ENCODE measurements at regions not wholly inside any gene's neighbourhood (a gene's known extent, or its start where the extent isn't known, plus 50 kb on each side); places are given as distances from the start of the nearest gene placed in this dataset.

DNA sequence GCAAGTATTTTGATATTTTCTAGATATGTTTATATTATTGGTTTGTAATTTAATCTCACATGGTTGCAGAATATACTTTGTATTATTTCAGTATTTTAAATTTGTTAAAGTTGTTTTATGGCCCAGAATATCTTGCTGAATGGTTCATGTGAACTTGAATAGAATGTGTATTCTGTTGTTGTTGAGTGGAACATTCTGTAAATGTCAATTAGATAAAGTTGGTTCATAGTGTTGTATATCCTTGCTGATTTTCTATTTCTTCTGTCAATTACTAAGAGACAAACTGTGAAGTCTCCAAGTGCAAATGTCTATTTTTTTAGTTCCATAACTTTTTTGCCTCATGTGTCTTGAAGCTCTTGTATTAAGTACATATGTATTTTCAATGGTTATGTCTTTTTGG lies 411.7 kb downstream of the NPIPA7 start:
- DNase-seq (ENCODE audit: low spot score) = no peak

DNA sequence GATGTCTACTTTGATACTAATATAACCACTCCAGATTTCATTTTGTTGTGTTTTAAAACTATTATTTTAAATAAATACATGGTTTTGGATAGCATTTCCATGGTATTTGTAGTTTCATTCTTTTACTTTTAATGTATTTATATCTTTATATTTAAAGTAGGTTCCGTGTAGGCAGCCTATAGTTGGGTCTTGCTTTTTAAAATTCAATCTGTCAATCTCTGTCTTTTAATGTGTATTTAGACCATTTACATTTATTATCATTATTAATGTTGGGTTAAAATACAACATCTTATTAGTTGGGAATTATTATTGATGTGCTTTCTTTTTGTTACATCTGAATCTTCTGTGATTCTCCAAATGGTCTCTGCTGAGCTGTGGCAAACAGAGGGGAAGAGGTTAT lies 412.1 kb downstream of the NPIPA7 start:
- no peak for DNase-seq (ENCODE audit: low spot score)

DNA sequence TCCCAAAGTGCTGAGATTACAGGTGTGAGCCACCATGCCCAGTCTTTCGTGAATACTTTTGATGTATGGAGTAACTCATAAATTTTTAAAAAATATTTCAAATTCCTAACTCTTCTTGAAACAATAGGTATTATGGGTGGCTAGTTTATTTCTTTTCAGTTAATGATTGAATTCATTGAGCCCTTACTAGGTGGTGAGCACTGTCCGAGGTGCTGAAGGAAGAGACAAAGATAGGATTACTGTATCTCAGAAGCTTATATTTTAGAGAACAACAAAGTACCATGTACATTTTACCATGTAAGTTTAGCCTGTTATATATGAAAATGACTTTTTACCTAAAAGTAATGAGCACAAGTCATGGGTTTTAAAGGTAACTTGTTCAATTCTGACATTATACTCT lies 418.3 kb downstream of the NPIPA7 start:
- DNase-seq (ENCODE audit: low spot score) = no peak

DNA sequence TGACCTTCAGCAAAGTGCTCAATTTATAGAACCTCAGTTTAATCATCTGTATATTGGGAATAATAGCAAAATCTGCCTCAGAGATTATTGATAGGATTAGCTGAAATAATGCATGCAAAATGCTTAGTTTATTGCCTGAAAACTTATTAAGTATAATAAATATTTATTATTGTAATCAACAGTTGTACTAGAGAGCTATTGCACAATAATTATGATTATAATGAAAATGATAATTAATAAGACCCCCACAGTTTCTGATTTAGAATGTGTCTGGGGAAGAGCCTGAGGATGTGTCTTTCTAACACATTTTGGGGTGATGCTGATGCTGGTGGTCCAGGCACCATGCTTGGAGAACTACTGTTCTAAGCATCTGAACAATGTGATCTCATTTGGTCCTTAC lies 419.6 kb downstream of the NPIPA7 start:
- no peak for DNase-seq (ENCODE audit: low spot score)

DNA sequence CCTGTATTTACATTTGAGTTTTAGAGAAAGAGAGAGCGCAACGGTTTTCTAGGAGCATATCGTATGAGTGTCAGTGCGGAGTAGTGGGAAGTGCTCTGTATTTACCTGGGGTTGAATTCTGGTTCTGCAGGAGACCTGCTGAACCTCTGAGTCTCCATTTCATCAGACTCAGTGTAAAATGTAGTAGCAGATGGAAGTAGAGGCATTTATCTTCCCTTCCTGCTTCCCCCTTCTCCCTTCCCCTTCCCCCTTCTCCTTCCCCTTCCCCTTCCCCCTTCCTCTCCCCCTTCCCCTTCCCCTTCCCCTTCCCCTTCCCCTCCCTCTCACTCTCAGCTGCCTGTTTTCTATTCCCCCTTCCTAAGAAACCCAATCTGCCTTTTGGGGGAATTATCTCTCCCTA lies 426.9 kb downstream of the NPIPA7 start:
- no peak for DNase-seq (ENCODE audit: low spot score)

DNA sequence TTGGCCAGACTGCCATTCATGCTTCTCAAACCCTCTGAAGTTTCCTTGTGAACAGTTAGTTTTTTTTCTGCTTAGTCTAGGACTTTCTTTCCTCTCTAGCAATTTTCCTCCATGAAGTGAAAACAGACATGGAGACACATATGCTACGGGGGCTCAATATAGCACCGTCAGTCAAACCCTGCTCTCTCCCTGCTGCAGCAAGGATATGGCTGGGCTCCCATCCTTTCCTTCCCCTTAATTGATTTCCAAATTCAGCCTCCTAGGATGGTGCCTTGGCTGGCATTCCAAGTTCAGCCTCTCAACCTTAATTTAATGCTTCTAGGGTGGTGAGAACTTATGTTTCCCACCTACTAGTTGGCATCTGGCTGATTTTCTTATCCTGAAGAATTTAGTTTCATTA lies 436.7 kb downstream of the NPIPA7 start:
- DNase-seq (ENCODE audit: low spot score) = no peak

DNA sequence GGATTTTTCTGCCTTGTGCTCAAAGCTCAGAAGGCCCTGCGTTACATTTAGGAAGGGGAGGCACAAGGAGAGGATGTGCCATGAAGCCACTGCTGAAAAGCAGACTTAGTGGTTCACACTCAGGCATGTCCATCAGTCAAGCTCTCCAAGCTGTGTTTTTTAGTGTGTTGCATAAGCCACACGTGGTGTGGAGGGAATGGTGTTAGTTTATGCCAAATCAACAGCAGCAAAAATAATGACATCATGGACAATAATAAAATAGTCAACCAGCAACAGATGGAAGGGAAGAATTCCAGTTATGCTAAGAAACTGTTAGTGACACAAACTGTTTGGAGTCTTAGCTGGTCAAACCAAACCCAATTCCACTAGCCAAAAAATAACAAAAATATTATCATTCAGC lies 438.3 kb downstream of the NPIPA7 start:
- DNase-seq (ENCODE audit: low spot score) = no peak

DNA sequence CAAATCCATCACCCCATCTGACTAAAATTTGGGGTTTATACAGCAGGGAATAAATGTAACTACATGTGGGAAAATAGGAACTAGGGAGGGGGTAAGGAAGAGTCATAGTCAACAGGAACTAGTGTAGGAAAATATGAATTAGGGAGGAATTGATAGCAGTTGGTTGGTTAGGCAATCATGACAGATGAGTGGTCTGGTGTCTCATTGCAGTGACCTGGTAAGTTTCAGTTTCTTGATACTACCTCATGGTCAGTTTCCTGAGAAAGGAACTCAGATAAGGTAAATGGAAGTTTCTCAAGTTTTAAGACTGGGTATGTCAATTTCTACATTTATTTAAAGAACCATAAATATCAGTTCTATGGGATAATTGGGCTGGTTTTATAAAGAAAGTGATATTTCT lies 442.3 kb downstream of the NPIPA7 start:
- no peak for DNase-seq (ENCODE audit: low spot score)

DNA sequence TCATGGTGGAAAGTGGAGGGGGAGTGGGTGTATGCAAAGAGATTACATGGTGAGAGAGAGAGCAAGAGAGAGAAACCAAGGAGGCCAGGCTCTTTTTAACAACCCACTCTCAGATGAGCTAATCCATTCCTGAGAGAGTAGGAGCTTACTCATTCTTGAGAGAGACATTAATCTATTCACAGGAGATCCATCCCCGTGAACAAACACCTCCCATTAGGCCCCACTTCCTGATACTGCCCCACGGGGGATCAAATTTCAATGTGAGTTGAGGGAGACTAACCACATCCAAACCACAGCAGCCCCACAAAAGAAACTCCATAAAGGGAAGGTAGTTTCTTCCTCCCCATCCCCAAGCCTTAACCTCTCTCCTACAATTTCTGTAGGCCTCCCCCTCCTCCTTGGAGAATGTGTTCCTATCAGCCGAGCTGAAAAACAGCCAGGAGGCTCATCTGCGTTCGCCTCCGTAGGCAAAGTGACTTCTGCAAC lies 450.0 kb downstream of the NPIPA7 start:
- no peak for DNase-seq (ENCODE audit: low spot score)

DNA sequence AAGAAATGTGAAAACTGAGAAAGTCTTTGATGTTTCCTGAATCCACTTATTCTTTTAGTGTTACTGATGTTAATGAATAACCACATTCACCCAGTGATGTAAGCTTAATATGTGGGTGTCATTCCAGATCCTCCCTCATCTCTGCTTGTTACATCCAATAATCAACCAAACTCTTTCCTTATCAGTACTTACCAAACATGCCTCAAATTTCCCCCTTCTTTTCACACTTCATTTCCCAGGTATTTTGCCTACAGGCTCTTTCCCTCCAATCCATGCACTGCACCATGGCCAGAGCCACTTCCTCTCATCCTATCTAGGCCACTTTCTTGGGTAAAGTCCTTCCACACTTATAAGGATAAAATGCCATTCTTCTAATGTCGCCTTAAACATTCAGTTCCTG lies 451.5 kb downstream of the NPIPA7 start:
- DNase-seq (ENCODE audit: low spot score) = no peak

DNA sequence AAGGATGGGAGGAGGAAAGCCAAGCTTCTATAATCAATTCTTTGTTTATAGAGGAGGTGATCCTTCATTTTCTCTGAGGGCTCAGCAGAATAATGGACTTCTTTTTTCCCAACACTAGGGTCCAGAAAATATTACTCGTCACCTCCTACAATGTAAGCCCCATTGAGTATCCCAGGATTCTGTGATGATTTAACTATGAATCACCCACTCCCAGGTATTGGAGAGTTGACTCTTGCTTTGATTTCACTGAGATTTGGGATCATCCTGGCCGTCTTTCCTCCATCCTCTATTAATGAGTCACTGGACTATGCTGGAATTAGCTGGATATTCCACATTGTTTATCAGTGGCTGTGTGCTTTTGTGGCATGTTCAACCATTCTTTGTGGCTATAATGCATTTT lies 452.0 kb downstream of the NPIPA7 start:
- DNase-seq (ENCODE audit: low spot score) = no peak

DNA sequence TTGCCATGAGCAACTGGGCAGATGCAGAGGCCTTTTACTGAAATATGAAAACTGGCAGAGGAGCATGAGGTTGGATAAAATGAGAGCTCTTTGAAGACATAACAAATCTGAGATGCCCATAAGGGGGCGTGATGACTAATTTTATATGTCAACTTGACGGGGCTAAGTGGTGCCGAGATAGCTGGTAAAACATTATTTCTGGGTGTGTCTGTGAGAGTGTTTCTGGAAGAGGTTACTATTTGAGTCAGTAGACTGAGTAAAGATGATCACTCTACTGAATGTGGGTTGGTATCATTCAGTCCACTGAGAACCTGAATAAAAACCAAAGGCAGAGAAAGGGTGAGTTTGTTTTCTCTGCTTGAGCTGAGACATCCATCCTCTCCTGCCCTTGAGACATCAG lies 454.2 kb downstream of the NPIPA7 start:
- DNase-seq (ENCODE audit: low spot score) = no peak

DNA sequence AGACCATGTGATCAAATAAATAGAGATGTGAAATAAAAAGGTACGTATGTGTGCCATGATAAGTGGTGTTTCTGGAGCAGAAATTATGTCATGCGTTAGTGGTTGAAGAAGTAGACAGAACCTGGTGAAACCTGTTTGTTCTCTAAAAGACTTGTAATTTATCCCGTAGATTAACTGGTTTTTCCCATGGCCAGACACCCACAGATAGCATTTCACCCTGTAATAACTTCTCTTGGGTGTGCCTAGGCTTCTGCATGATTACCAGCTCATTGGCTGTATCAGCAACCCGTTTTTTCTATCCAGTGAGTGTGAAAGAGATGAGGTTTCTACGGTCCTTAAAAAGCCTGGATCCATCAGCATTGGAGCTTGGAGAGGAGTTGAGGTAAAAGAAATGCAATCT lies 471.3 kb downstream of the NPIPA7 start:
- DNase-seq (ENCODE audit: low spot score) = no peak

DNA sequence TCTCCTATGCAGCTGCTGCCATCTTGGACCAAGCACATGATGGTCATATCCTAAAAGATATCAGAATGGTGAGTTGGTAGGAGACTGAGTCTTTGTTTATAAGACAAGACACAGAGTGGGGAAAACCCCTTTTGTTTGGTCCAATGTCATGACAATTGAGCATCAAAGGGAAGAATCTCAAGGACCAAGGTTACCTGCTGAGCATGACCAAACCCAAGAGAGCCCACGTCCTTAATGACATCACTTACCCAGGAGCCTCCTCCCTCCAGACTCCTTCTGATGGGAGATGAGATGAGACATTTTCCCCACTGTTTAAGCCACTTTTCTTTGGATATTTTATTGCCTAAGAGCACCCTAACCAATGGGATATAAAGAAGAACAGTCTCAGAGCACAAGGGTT lies 478.1 kb downstream of the NPIPA7 start:
- DNase-seq (ENCODE audit: low spot score) = no peak

DNA sequence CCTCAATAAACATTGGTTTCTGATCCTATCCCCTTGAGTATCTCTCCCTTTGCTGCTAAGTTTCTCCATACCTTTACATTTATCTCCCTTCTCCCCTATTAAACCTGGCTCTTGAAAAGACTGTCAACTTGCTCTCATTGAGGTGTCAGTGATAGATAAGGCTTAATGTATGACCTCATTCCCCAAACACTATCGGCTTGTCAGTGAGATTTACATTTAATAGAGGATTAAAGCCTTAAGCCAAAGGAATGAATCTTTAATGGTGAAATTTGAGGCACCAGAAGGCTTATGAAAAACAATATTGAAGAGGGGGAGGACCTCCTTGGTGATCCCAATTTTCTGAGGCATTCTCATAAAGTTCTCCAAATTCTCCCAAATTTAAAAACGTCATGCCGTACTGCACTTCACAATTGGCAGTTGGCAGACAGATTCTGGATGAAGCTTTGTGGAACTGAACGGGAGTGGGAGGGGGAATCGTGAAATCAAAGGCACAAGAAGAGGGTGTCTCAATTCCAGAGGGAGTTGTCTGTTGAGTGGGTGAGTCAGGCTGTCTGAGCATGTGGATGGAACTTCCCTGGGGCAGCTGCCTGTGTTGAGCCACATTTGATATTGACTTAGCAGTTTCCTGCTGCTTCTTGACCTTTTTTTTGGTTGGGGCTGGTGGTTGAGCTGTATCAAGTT lies 478.8 kb downstream of the NPIPA7 start:
- DNase-seq (ENCODE audit: low spot score) = no peak

DNA sequence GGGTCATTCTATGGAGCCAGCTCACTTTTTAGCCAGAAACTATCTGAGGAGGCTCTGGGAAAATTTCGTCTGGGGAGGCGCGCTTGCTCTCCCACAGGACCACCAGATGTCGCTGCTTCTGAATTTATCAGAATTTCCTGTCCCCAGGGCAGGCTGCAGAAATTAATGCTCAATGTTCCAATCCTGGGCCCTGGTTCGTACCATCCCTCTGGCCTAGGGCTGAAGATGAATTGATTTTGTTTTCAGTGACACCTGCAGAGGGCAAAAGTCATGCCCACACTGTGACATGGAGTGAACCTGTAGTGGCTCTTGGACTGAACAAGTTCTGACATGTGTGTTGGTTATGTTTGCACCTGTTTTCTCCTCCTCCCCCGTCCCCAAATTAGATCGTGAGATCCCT lies 482.6 kb downstream of the NPIPA7 start:
- peak; percentile 79 for DNase-seq (ENCODE audit: low spot score)

DNA sequence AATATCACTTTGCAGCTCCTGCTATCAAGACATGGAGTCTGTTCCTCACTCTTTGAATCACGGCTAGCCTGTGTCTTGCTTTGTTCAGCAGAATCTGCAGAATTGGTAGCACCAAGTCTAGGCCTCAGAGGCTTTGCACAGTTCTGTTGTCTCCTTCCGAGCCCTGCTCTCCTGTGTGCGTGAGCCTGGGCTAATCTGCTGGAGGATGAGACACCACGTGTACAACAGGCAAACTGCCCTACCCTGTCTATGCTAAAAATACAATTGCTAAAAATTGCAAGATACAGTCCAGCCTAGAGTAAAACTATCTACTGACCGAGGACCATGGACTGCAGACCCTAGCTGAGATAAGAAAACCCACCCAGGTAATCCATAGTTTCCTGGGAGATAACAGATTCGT lies 484.7 kb downstream of the NPIPA7 start:
- no peak for DNase-seq (ENCODE audit: low spot score)

DNA sequence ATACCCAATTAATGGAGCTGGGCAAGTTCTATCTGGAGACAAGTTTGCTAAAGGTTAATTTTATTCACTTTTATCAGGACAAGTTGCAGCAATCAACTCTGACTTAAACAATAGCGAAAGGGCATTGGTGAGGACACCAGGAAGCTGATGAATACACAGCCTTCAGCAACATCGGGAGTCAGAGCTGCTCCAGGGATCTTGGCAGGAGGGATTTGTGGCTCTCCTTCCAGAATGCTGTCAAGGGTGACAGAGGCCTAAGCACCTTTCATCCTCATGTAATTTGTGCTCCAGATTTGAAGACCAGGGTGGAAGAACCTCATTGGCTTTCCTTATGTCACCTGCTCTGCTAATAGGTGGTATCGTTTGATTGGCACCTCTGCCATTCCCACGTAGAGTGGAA lies 485.6 kb downstream of the NPIPA7 start:
- DNase-seq (ENCODE audit: low spot score) = no peak

DNA sequence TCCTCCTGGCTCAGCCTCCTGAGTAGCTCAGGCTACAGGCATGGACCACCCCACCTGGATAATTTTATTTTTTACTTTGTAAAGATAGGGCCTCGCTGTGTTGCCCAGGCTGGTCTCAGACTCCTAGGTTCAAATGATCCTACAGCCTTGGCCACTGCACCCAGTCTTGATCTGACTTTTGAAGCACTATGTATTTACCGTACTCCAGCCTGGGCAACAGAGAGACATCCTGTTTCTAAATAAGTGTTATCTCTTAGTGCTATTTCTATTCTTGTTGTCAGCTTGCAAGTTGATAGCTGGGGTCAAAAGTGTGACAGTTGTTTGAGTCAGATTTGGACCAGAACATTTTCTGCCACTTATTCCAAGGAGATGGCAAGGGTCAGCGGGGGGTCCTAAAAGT lies 486.4 kb downstream of the NPIPA7 start:
- DNase-seq (ENCODE audit: low spot score) = no peak

DNA sequence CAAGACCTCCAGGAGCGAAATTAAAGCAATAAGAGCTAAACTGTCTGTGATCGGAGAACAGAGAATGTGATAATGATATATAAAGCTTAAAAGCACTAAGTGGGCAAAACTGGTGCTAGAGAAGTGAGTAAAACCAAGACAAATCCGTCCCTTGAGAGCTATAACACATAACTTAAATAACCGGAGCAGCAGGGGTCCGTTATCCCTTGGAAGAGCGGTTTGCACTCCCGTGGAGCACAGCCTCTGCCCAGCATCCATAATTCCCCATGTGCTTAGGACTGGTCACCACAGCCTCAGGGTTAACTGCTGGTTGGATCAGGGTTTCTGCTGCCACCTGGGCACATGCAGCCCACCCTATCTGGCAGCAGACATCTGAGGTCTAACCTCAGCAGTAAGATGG lies 489.0 kb downstream of the NPIPA7 start:
- DNase-seq (ENCODE audit: low spot score) = no peak

DNA sequence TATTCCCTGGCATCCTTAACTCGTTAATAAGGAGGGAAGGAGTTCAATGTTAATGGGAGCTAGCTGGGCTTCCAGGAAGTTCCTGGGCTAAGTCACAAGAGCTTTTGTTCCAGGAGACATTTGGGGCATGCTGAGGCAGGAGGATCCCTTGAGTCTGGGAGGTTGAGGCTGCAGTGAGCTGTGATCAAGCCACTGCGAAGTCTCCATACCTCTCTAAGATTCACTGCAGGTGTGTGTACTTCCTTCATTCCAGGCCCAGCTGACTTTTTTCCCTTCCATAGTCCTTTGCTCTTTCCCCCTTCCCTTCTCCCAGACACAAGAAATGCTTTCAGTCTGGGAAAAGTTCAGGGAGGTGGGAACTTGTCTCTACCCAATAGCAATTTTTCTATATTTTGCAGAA lies 489.8 kb downstream of the NPIPA7 start:
- no peak for DNase-seq (ENCODE audit: low spot score)

DNA sequence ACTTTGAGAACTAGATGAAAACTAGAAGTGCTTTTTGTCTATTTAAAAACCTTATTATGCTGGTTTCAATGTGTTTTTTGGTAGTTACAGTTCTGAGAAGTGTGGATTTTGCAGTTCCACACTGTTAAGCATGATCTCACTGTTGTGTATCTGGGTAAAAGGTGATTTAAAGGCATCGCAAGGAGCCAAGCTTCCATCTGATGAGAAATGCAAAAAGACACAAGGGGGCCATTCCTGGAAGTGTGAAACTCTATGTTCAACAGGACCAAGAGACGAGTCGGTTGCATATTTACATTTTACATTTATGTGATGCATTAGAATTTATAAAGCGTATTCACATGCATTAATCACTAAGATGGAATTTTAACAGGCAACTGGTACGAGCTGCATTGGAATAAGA lies 490.8 kb downstream of the NPIPA7 start:
- DNase-seq (ENCODE audit: low spot score) = no peak

DNA sequence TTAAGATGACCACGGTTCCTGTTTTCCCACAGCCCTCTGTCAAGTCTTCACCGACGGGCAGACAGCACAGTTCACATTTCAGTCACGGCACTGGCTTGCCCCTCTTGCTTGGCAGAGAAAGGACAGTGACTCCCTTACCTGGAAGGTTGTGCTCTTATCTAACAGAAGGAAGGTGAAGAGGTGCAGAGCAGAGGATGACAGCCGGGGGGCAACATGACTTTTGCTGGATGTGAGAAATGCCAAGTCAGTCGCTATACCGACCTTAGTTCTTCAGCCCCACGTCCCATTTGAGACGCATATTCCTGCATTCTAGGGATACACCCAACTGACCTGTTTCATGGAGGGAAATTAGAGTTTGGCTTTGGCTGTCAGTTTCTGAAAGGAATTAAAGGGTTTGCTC lies 492.3 kb downstream of the NPIPA7 start:
- no peak for DNase-seq (ENCODE audit: low spot score)

DNA sequence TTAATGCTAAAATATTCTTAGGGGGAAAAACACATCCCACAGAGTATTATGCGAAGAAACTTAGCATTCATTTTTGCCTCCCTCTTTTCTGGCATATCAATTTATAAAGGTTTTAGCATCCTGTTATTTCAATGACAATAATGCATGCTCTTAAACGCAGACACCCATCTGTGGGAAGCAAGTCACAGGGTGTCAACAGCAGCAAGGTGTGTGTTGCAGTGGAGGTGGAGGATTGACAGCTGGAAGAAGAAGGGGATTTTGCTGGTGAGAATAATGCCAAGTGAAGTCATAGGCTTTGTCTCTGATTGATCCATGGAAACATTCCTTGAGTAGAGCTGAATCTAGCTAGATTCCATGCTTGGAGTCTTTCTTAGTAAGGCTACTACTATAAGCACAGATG lies 498.1 kb downstream of the NPIPA7 start:
- DNase-seq (ENCODE audit: low spot score) = no peak

Data from AG20443 (cell line).